ENCODE measurements at regions not wholly inside any gene's neighbourhood (a gene's known extent, or its start where the extent isn't known, plus 50 kb on each side); places are given as distances from the start of the nearest gene placed in this dataset.
A peak's percentile ranks its signal among the peaks of the same experiment; 100 is the strongest.

DNA sequence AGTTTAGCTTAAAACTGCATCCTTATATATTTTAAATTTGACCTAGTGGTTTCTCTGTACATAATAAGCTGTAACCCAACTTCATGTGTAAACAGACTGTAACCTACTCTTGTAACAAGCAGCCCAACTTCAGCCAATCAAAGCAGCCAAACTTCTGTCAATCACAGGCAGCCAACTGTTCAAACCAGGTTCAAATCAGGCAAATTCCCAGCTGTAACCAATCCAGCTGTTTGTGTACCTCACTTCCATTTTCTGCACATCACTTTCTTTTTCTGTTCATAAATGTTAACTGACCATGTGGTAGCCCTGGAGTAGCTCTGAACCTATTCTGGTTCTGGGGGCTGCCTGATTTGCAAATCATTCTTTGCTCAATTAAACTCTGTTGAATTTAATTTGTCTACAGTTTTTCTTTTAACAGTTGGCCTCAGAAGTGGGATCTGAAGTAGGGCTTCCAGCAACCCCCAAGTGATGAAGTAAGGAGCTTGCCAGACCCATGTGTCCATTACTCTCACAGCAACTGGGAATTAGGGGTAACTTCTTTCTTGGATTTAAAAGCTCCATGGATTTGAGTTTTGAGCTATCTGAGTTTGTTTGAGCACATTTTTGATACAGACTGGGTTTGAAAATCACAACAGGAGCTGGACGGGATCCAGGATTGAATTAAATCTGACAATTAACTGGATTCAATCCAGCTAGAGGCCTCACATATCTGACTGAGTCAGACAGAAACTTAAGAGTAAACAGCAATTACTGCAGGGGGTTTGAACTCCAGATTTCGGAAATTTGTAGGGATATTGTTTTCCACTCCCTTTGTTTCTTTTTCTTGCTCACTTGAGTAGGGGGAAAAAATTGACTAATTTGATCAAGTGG is 1569.7 kb upstream of the SLC39A10 start:
- no peaks in the 10 kb centered on the region for H4K20me1 ChIP-seq (ENCODE audit: insufficient read depth, low read length)
- H3K36me3 ChIP-seq (ENCODE audit: insufficient read depth, low read length), result no peaks in the 10 kb centered on the region
- no peak overlapping the region for H2AFZ ChIP-seq (ENCODE audit: low read length)
- no peak overlapping the region for H3K4me2 ChIP-seq (ENCODE audit: insufficient read depth, low read length)
- no peak overlapping the region for H3K4me3 ChIP-seq (ENCODE audit: insufficient read depth, low read length)
- H3K4me1 ChIP-seq (ENCODE audit: insufficient read depth, low read length), result no peaks in the 10 kb centered on the region
- H3K27me3 ChIP-seq (ENCODE audit: insufficient read depth, low read length), result no peaks in the 10 kb centered on the region
- H3K9me3 ChIP-seq (ENCODE audit: low read depth, low read length), result no peaks in the 10 kb centered on the region
- no peaks in the 10 kb centered on the region for H3K79me2 ChIP-seq (ENCODE audit: insufficient read depth, low read length)
- TF ChIP-seq, protein P1, sequence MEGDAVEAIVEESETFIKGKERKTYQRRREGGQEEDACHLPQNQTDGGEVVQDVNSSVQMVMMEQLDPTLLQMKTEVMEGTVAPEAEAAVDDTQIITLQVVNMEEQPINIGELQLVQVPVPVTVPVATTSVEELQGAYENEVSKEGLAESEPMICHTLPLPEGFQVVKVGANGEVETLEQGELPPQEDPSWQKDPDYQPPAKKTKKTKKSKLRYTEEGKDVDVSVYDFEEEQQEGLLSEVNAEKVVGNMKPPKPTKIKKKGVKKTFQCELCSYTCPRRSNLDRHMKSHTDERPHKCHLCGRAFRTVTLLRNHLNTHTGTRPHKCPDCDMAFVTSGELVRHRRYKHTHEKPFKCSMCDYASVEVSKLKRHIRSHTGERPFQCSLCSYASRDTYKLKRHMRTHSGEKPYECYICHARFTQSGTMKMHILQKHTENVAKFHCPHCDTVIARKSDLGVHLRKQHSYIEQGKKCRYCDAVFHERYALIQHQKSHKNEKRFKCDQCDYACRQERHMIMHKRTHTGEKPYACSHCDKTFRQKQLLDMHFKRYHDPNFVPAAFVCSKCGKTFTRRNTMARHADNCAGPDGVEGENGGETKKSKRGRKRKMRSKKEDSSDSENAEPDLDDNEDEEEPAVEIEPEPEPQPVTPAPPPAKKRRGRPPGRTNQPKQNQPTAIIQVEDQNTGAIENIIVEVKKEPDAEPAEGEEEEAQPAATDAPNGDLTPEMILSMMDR (IDR thresholded peaks at IDR 0.05; ENCODE audit: extremely low read depth, low read depth, low read length), result no peak
- peak; percentile 19 for DNase-seq (ENCODE audit: insufficient read length, low spot score, missing footprints)
- H3K27ac ChIP-seq (ENCODE audit: low read depth, low read length), result no peak overlapping the region

GRCh38 chr2:194086129-194086528 is 1570.9 kb upstream of the SLC39A10 start:
- H3K4me3 ChIP-seq (ENCODE audit: insufficient read depth, low read length), result no peak overlapping the region
- no peaks in the 10 kb centered on the region for H3K4me1 ChIP-seq (ENCODE audit: insufficient read depth, low read length)
- TF ChIP-seq, protein P1 (IDR thresholded peaks at IDR 0.05; ENCODE audit: extremely low read depth, low read depth, low read length), result no peak
- no peak overlapping the region for H3K27ac ChIP-seq (ENCODE audit: low read depth, low read length)
- no peak overlapping the region for H3K4me2 ChIP-seq (ENCODE audit: insufficient read depth, low read length)
- no peak for DNase-seq (ENCODE audit: insufficient read length, low spot score, missing footprints)
- no peaks in the 10 kb centered on the region for H3K9me3 ChIP-seq (ENCODE audit: low read depth, low read length)
- no peaks in the 10 kb centered on the region for H3K27me3 ChIP-seq (ENCODE audit: insufficient read depth, low read length)
- H3K36me3 ChIP-seq (ENCODE audit: insufficient read depth, low read length), result no peaks in the 10 kb centered on the region
- no peaks in the 10 kb centered on the region for H3K79me2 ChIP-seq (ENCODE audit: insufficient read depth, low read length)
- H2AFZ ChIP-seq (ENCODE audit: low read length), result no peak overlapping the region
- no peaks in the 10 kb centered on the region for H4K20me1 ChIP-seq (ENCODE audit: insufficient read depth, low read length)

DNA sequence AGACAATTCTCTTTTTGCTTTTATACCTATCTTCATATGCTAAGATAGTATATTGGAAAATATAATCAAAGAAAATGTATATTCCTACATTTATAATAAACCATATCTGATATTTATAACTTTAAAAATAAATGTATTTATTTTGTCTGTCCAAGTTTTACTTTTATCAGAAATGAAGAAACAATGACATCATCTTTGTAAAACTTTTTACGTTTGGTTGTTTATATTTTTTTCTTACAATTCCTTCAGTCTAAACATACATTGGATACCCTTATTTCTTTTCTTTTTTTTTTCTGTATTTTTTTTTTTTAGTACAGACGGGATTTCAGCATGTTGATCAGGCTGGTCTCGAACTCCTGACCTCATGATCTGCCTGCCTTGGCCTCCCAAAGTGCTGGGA is 1577.0 kb upstream of the SLC39A10 start:
- H3K9me3 ChIP-seq (ENCODE audit: low read depth, low read length), result no peaks in the 10 kb centered on the region
- H2AFZ ChIP-seq (ENCODE audit: low read length), result no peak overlapping the region
- H4K20me1 ChIP-seq (ENCODE audit: insufficient read depth, low read length), result no peaks in the 10 kb centered on the region
- no peaks in the 10 kb centered on the region for H3K36me3 ChIP-seq (ENCODE audit: insufficient read depth, low read length)
- H3K4me3 ChIP-seq (ENCODE audit: insufficient read depth, low read length), result no peak overlapping the region
- no peaks in the 10 kb centered on the region for H3K27me3 ChIP-seq (ENCODE audit: insufficient read depth, low read length)
- H3K4me1 ChIP-seq (ENCODE audit: insufficient read depth, low read length), result no peaks in the 10 kb centered on the region
- no peak for DNase-seq (ENCODE audit: insufficient read length, low spot score, missing footprints)
- TF ChIP-seq, protein P1 (IDR thresholded peaks at IDR 0.05; ENCODE audit: extremely low read depth, low read depth, low read length), result no peak
- no peak overlapping the region for H3K4me2 ChIP-seq (ENCODE audit: insufficient read depth, low read length)
- no peaks in the 10 kb centered on the region for H3K79me2 ChIP-seq (ENCODE audit: insufficient read depth, low read length)
- H3K27ac ChIP-seq (ENCODE audit: low read depth, low read length), result no peak overlapping the region

DNA sequence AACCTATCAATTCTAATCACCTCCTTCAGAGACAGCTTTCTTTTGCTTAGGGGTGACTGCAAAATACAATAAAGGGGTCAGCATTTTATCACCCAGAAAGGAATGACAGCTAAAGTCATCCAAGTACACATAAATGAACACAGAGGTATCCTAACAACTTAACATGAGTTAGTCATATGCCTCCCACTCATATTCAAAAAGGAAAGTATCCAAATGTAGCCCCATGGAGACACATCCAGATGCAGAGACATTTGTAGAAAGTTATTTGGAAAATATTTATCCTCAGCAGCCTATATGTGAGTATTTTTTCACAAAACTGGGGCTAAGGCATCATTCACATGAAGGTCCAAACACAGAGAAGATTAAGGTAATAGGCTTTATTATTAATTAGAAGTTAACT is 1579.7 kb upstream of the SLC39A10 start:
- no peaks in the 10 kb centered on the region for H3K79me2 ChIP-seq (ENCODE audit: insufficient read depth, low read length)
- H3K4me3 ChIP-seq (ENCODE audit: insufficient read depth, low read length), result no peak overlapping the region
- no peaks in the 10 kb centered on the region for H3K4me1 ChIP-seq (ENCODE audit: insufficient read depth, low read length)
- no peak overlapping the region for H2AFZ ChIP-seq (ENCODE audit: low read length)
- no peak overlapping the region for H3K27ac ChIP-seq (ENCODE audit: low read depth, low read length)
- no peaks in the 10 kb centered on the region for H3K27me3 ChIP-seq (ENCODE audit: insufficient read depth, low read length)
- TF ChIP-seq, protein P1 (IDR thresholded peaks at IDR 0.05; ENCODE audit: extremely low read depth, low read depth, low read length), result no peak
- H3K4me2 ChIP-seq (ENCODE audit: insufficient read depth, low read length), result no peak overlapping the region
- DNase-seq (ENCODE audit: insufficient read length, low spot score, missing footprints), result no peak
- H3K36me3 ChIP-seq (ENCODE audit: insufficient read depth, low read length), result no peaks in the 10 kb centered on the region
- H3K9me3 ChIP-seq (ENCODE audit: low read depth, low read length), result no peaks in the 10 kb centered on the region
- H4K20me1 ChIP-seq (ENCODE audit: insufficient read depth, low read length), result no peaks in the 10 kb centered on the region

Data from osteoblast (primary cell).